H9 (cell line): ENCODE measurements at regions not wholly inside any gene's neighbourhood (a gene's known extent, or its start where the extent isn't known, plus 50 kb on each side); places are given as distances from the start of the nearest gene placed in this dataset.

Experiments used
- DNase-seq: peaks from one replicate; pipeline ENCODE4 v3.0.0-alpha.2; 2017
- H2AFZ ChIP-seq: one replicate; pipeline ENCODE4 v1.6.1; 2013; ENCODE audit warnings: mild to moderate bottlenecking, low read length, control low read depth, moderate library complexity
- H2AK5ac ChIP-seq: 2 replicates; pipeline ENCODE4 v1.6.1; 2013; ENCODE audit warnings: low read length, control low read depth, mixed read lengths; ENCODE audit not compliant: insufficient read length
- H2BK120ac ChIP-seq: one replicate; pipeline ENCODE4 v1.6.1; 2013; ENCODE audit warnings: low read depth, mild to moderate bottlenecking, low read length, control low read depth, inconsistent platforms; ENCODE audit not compliant: poor library complexity, severe bottlenecking
- H2BK12ac ChIP-seq: 2 replicates; pipeline ENCODE4 v1.6.1; 2013; ENCODE audit warnings: low read length, control low read depth, mixed read lengths, low read depth; ENCODE audit not compliant: insufficient read length
- H2BK15ac ChIP-seq: 2 replicates; pipeline ENCODE4 v1.6.1; 2013; ENCODE audit warnings: low read depth, low read length, control low read depth
- H2BK20ac ChIP-seq: one replicate; pipeline ENCODE4 v1.6.1; 2013; ENCODE audit warnings: low read depth, mild to moderate bottlenecking, low read length, control low read depth, inconsistent platforms; ENCODE audit not compliant: poor library complexity, severe bottlenecking
- H2BK5ac ChIP-seq: 2 replicates; pipeline ENCODE4 v1.6.1; 2013; ENCODE audit warnings: low read length, control low read depth, mixed read lengths; ENCODE audit not compliant: insufficient read length
- H3K14ac ChIP-seq: 2 replicates; pipeline ENCODE4 v1.6.1; 2013; ENCODE audit warnings: low read length, control low read depth; ENCODE audit not compliant: insufficient read depth
- H3K18ac ChIP-seq: 2 replicates; pipeline ENCODE4 v1.6.1; 2013; ENCODE audit warnings: low read depth, mild to moderate bottlenecking, mixed read lengths, low read length, control low read depth; ENCODE audit not compliant: insufficient read length
- H3K23ac ChIP-seq: 2 replicates; pipeline ENCODE4 v1.6.1; 2013; ENCODE audit warnings: low read length, control low read depth, mixed read lengths, low read depth; ENCODE audit not compliant: insufficient read length
- H3K23me2 ChIP-seq: 2 replicates; pipeline ENCODE4 v1.6.1; 2013; ENCODE audit warnings: low read depth, mild to moderate bottlenecking, mixed read lengths, low read length, control low read depth; ENCODE audit not compliant: insufficient read length, poor library complexity, severe bottlenecking
- H3K27ac ChIP-seq: 2 replicates; pipeline ENCODE4 v1.5.1; 2013; ENCODE audit warnings: low read length, control low read depth, mixed read lengths, low read depth; ENCODE audit not compliant: insufficient read length
- H3K27me3 ChIP-seq: 2 replicates; pipeline ENCODE4 v1.6.1; 2013; ENCODE audit warnings: low read length, control low read depth, inconsistent platforms; ENCODE audit not compliant: insufficient read depth
- H3K4ac ChIP-seq: 2 replicates; pipeline ENCODE4 v1.6.1; 2013; ENCODE audit warnings: low read depth, mild to moderate bottlenecking, control low read depth, inconsistent platforms, low read length, moderate library complexity
- H3K4me1 ChIP-seq: 2 replicates; pipeline ENCODE4 v1.6.1; 2013; ENCODE audit warnings: low read length, control low read depth, inconsistent platforms; ENCODE audit not compliant: insufficient read depth
- H3K4me2 ChIP-seq: 2 replicates; pipeline ENCODE4 v1.6.1; 2013; ENCODE audit warnings: low read length, control low read depth, mixed read lengths; ENCODE audit not compliant: insufficient read length, insufficient read depth
- H3K56ac ChIP-seq: 2 replicates; pipeline ENCODE4 v1.6.1; 2013; ENCODE audit warnings: low read depth, mild to moderate bottlenecking, mixed read lengths, low read length, control low read depth; ENCODE audit not compliant: insufficient read length
- H3K79me1 ChIP-seq: 2 replicates; pipeline ENCODE4 v1.6.1; 2013; ENCODE audit warnings: low read depth, mild to moderate bottlenecking, moderate library complexity, low read length, control low read depth, inconsistent platforms; ENCODE audit not compliant: insufficient read depth, poor library complexity, severe bottlenecking
- H3K79me2 ChIP-seq: 2 replicates; pipeline ENCODE4 v1.6.1; 2013; ENCODE audit warnings: low read length, control low read depth, inconsistent platforms; ENCODE audit not compliant: insufficient read depth
- H3K9ac ChIP-seq: 2 replicates; pipeline ENCODE4 v1.6.1; 2013; ENCODE audit warnings: low read length, control low read depth, mixed read lengths; ENCODE audit not compliant: insufficient read length; ENCODE audit errors: extremely low read depth
- H3K9me3 ChIP-seq: one replicate; pipeline ENCODE4 v1.6.1; 2013; ENCODE audit warnings: low read depth, low read length, inconsistent platforms; ENCODE audit not compliant: control insufficient read depth
- H3T11ph ChIP-seq: one replicate; pipeline ENCODE4 v1.6.1; 2013; ENCODE audit warnings: mild to moderate bottlenecking, low read length, control low read depth, inconsistent platforms
- H4K20me1 ChIP-seq: one replicate; pipeline ENCODE4 v1.6.1; 2013; ENCODE audit not compliant: control insufficient read depth, insufficient read length, insufficient read depth
- H4K5ac ChIP-seq: 2 replicates; pipeline ENCODE4 v1.6.1; 2013; ENCODE audit warnings: low read depth, mild to moderate bottlenecking, mixed read lengths, low read length, control low read depth; ENCODE audit not compliant: insufficient read length
- H4K8ac ChIP-seq: replicated peaks from 2 replicates; pipeline ENCODE4 v1.6.1; 2013; ENCODE audit warnings: low read length, control low read depth, mixed read lengths, low read depth; ENCODE audit not compliant: insufficient read length
- H4K91ac ChIP-seq: 2 replicates; pipeline ENCODE4 v1.6.1; 2013; ENCODE audit warnings: low read depth, mild to moderate bottlenecking, moderate library complexity, mixed read lengths, low read length, control low read depth; ENCODE audit not compliant: insufficient read length
- H3K27ac Mint-ChIP-seq, 3 experiments: 2 replicates in 2 of 3; 3 replicates in 1 of 3; pipeline ENCODE4 v1.8.0; 2020 to 2021; ENCODE audit warnings: mixed read lengths in 3 of 3, mild to moderate bottlenecking in 1 of 3, moderate library complexity in 1 of 3
- H3K27me3 Mint-ChIP-seq: 2 replicates; pipeline ENCODE4 v1.8.0; 2021; ENCODE audit warnings: low read depth, mild to moderate bottlenecking, moderate library complexity, mixed read lengths
- H3K36me3 Mint-ChIP-seq, 3 experiments: 2 replicates in 2 of 3; 3 replicates in 1 of 3; pipeline ENCODE4 v1.8.0; 2020 to 2021; ENCODE audit warnings: low read depth in 3 of 3, mixed read lengths in 3 of 3; ENCODE audit not compliant: insufficient read depth in 1 of 3
- H3K4me1 Mint-ChIP-seq, 2 experiments: 2 replicates each; pipeline ENCODE4 v1.8.0; 2020; ENCODE audit warnings: mixed read lengths in 2 of 2
- H3K4me3 Mint-ChIP-seq, 2 experiments: 2 replicates in 1 of 2; 3 replicates in 1 of 2; pipeline ENCODE4 v1.8.0; 2020 to 2021; ENCODE audit warnings: mild to moderate bottlenecking in 2 of 2, mixed read lengths in 2 of 2, moderate library complexity in 1 of 2
- H3K9me3 Mint-ChIP-seq, 2 experiments: 2 replicates in 1 of 2; 3 replicates in 1 of 2; pipeline ENCODE4 v1.8.0; 2020; ENCODE audit warnings: mild to moderate bottlenecking in 2 of 2, mixed read lengths in 2 of 2, moderate library complexity in 1 of 2
- CTCF ChIP-seq: fragments of 200-600 bp; sonication (generic); conservative IDR thresholded peaks from 3 replicates; pipeline ENCODE4 v1.8.0; 2021; ENCODE audit warnings: antibody characterized with exemption, mild to moderate bottlenecking
- WGBS: extraction: QIAGEN DNeasy Blood & Tissue Kit; methylation state at CpG from one replicate; pipeline ENCODE4 v1.1.7; 2013; ENCODE audit warnings: missing lambda C conversion rate, low lambda C conversion rate, mixed read lengths; ENCODE audit not compliant: insufficient read length; ENCODE audit errors: extremely low coverage; 5-methylcytosine and 5-hydroxymethylcytosine counted together

GRCh38 chr6:113630738-113631535 is 226.2 kb upstream of the MARCKS start:
- H3K79me1 ChIP-seq = no peaks in the 10 kb centered on the region
- TF ChIP-seq CTCF = no peak
- no peaks in the 10 kb centered on the region for H3K36me3 Mint-ChIP-seq
- no peak overlapping the region for H3K23ac ChIP-seq
- no peaks in the 10 kb centered on the region; the same call in 1 of the 2 replicates for H3K27me3 Mint-ChIP-seq
- no peak overlapping the region for H3K56ac ChIP-seq
- no peak overlapping the region for H2AK5ac ChIP-seq
- H4K5ac ChIP-seq = no peak overlapping the region
- no peak overlapping the region for H3K27ac ChIP-seq
- H3K4me3 Mint-ChIP-seq = no peak overlapping the region
- H3K23me2 ChIP-seq = no peaks in the 10 kb centered on the region
- no peak overlapping the region for H4K8ac ChIP-seq
- H3K4ac ChIP-seq = no peak overlapping the region
- H3K9me3 Mint-ChIP-seq = no peaks in the 10 kb centered on the region
- no peaks in the 10 kb centered on the region; the same call in 1 of the 2 replicates for H3K27me3 ChIP-seq
- H2BK12ac ChIP-seq = no peak overlapping the region
- H4K91ac ChIP-seq = no peak overlapping the region
- H3K9me3 ChIP-seq = no peaks in the 10 kb centered on the region
- H3K4me1 Mint-ChIP-seq = peaks cover 5 to 6% of the 10 kb centered on the region in 2 experiments
- H3K27ac Mint-ChIP-seq = peak overlapping the region in 1 of 3 experiments; percentile 42; a peak in 2 of 7 replicates
- no peak overlapping the region for H2BK15ac ChIP-seq
- no peak overlapping the region for H2BK120ac ChIP-seq
- H3K4me1 ChIP-seq = no peaks in the 10 kb centered on the region
- no peak overlapping the region for H2BK20ac ChIP-seq
- DNase-seq = no peak
- no peak overlapping the region for H2AFZ ChIP-seq
- H3K18ac ChIP-seq = no peak overlapping the region
- no peak overlapping the region for H3T11ph ChIP-seq
- no peak overlapping the region for H3K4me2 ChIP-seq
- WGBS = no CpG with 5 or more reads among the region's 7 CpGs
- H2BK5ac ChIP-seq = no peak overlapping the region
- H3K79me2 ChIP-seq = no peaks in the 10 kb centered on the region
- no peak overlapping the region for H3K9ac ChIP-seq
- H3K14ac ChIP-seq = no peak overlapping the region; the same call in 1 of the 2 replicates
- no peaks in the 10 kb centered on the region for H4K20me1 ChIP-seq
